ENCODE measurements at regions not wholly inside any gene's neighbourhood (a gene's known extent, or its start where the extent isn't known, plus 50 kb on each side); places are given as distances from the start of the nearest gene placed in this dataset.
"Not testable (repeated sequence)": the region's sequence is repeated elsewhere in the genome, so short reads cannot be mapped to it uniquely, and the experiment has no call there.

- TF ChIP-seq CTCF (IDR thresholded peaks at IDR 0.05), result no peak
- TF ChIP-seq POLR2A (IDR thresholded peaks at IDR 0.05), result no peak
- DNase-seq, result no peak
- H3K4me3 ChIP-seq, result no peak overlapping the region
- H3K27me3 ChIP-seq, result no peaks in the 10 kb centered on the region
- no peak overlapping the region for H3K27ac ChIP-seq
- H3K36me3 ChIP-seq, result no peaks in the 10 kb centered on the region
- H3K4me1 ChIP-seq, result no peaks in the 10 kb centered on the region
- H3K9me3 ChIP-seq, result no peaks in the 10 kb centered on the region
- intact Hi-C loops (cut with DNase I; ENCODE audit: low total_unique reads), result no loop called here
Observed at GRCh38 chr12:18887368-18887767, 149.4 kb downstream of the CAPZA3 start.

GRCh38 chr12:18888047-18888446 lies 150.1 kb downstream of the CAPZA3 start:
- no peak overlapping the region for H3K27ac ChIP-seq
- intact Hi-C loops (cut with DNase I; ENCODE audit: low total_unique reads), result no loop called here
- DNase-seq, result no peak

GRCh38 chr12:18890621-18891020 lies 152.7 kb downstream of the CAPZA3 start:
- H3K4me3 ChIP-seq; DNase-seq; H3K36me3 ChIP-seq; H3K27ac ChIP-seq; H3K27me3 ChIP-seq; H3K4me1 ChIP-seq; H3K9me3 ChIP-seq; intact Hi-C loops (cut with DNase I; ENCODE audit: low total_unique reads): not testable (repeated sequence)

More at GRCh38 chr12:18888047-18888446, 150.1 kb downstream of the CAPZA3 start:
- TF ChIP-seq CTCF (IDR thresholded peaks at IDR 0.05), result no peak
- no peak for TF ChIP-seq POLR2A (IDR thresholded peaks at IDR 0.05)
- H3K4me3 ChIP-seq, result no peak overlapping the region
- no peaks in the 10 kb centered on the region for H3K27me3 ChIP-seq
- no peaks in the 10 kb centered on the region for H3K36me3 ChIP-seq
- H3K9me3 ChIP-seq, result no peaks in the 10 kb centered on the region
- no peaks in the 10 kb centered on the region for H3K4me1 ChIP-seq

- Histone ChIP-seq H3K4me1 (no peaks in the 10 kb centered on the region), H3K27me3 (no peaks in the 10 kb centered on the region), H3K9me3 (no peaks in the 10 kb centered on the region), H3K36me3 (no peaks in the 10 kb centered on the region), H3K4me3 (no peak overlapping the region), H3K27ac (no peak overlapping the region)
- intact Hi-C loops (cut with DNase I; ENCODE audit: low total_unique reads), result no loop called here
- no peak for DNase-seq
- TF ChIP-seq CTCF (IDR thresholded peaks at IDR 0.05) (no peak), POLR2A (IDR thresholded peaks at IDR 0.05) (no peak)
Observed at GRCh38 chr12:18895540-18895939, 157.6 kb downstream of the CAPZA3 start.

GRCh38 chr12:18895946-18896345 lies 158.0 kb downstream of the CAPZA3 start:
- intact Hi-C loops (cut with DNase I; ENCODE audit: low total_unique reads), result no loop called here
- H3K4me1 ChIP-seq, result no peaks in the 10 kb centered on the region
- H3K27ac ChIP-seq, result no peak overlapping the region
- TF ChIP-seq CTCF (IDR thresholded peaks at IDR 0.05) (no peak), POLR2A (IDR thresholded peaks at IDR 0.05) (no peak)
- no peak for DNase-seq
- no peak overlapping the region for H3K4me3 ChIP-seq
- no peaks in the 10 kb centered on the region for H3K36me3 ChIP-seq
- no peaks in the 10 kb centered on the region for H3K9me3 ChIP-seq
- no peaks in the 10 kb centered on the region for H3K27me3 ChIP-seq

GRCh38 chr12:18897823-18898222 lies 159.9 kb downstream of the CAPZA3 start:
- intact Hi-C loops (cut with DNase I; ENCODE audit: low total_unique reads), result no loop called here
- Histone ChIP-seq H3K9me3 (no peaks in the 10 kb centered on the region), H3K27me3 (no peaks in the 10 kb centered on the region), H3K27ac (no peak overlapping the region), H3K36me3 (no peaks in the 10 kb centered on the region), H3K4me3 (no peak overlapping the region), H3K4me1 (no peaks in the 10 kb centered on the region)
- no peak for DNase-seq
- TF ChIP-seq POLR2A (IDR thresholded peaks at IDR 0.05), result no peak
- TF ChIP-seq CTCF (IDR thresholded peaks at IDR 0.05), result no peak
